ENCODE measurements at regions not wholly inside any gene's neighbourhood (a gene's known extent, or its start where the extent isn't known, plus 50 kb on each side); places are given as distances from the start of the nearest gene placed in this dataset.

DNA sequence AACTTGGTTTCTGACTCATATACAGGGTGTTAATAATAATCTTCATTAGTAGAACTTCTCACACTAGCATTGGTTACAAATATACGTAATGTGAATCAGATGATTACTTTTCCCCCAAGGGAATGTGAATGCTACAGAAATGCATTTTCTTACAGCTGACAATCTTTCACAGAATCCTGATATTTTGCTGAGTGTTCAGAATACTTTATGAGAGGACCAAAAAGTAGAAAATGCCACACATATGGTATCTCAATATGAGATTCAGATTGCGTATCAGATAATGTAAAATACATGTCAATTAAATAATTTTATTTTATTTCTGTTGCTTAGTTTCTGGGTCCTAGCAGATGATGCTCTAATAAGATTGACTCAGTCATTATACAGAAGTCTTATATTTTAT, 979.9 kb upstream of the GBE1 start:
- Mint-ChIP-seq H3K4me1 (ENCODE audit: low read depth in 2 of 2) (no peaks in the 10 kb centered on the region), H3K27ac (no peak overlapping the region), H3K36me3 (ENCODE audit: insufficient read depth) (no peaks in the 10 kb centered on the region), H3K27me3 (no peaks in the 10 kb centered on the region), H3K9me3 (peaks cover 7 to 16% of the 10 kb centered on the region in 2 donors), H3K4me3 (no peak overlapping the region)
- no peak for DNase-seq
- ATAC-seq (replicated peaks) = no peak

DNA sequence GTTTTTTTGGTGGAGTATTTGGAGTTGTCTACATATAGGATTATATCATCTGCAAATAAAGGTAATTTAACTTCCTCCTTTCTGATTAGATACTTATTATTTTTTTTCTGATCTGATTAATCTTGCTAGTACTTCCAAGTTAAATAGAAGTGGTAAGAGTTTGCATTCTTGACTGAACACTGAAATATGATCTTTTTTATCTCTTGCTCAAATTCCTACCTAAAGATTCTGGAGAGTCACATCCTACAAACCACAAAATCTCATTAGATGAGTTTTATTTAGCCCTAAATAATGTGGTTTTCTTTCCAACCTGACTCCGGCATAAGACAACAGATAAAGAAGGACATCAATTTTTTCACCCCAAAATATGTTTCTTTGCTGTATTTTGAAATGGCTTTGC, 977.9 kb upstream of the GBE1 start:
- no peaks in the 10 kb centered on the region for H3K36me3 Mint-ChIP-seq (ENCODE audit: insufficient read depth)
- no peaks in the 10 kb centered on the region for H3K4me1 Mint-ChIP-seq (ENCODE audit: low read depth in 2 of 2)
- H3K9me3 Mint-ChIP-seq = peaks cover 0 to 11% of the 10 kb centered on the region in 2 donors
- H3K27me3 Mint-ChIP-seq = no peaks in the 10 kb centered on the region
- no peak overlapping the region for H3K27ac Mint-ChIP-seq
- ATAC-seq (replicated peaks) (no peak), DNase-seq (no peak)
- H3K4me3 Mint-ChIP-seq = peak overlapping the region in 1 of 2 donors; percentile 11

DNA sequence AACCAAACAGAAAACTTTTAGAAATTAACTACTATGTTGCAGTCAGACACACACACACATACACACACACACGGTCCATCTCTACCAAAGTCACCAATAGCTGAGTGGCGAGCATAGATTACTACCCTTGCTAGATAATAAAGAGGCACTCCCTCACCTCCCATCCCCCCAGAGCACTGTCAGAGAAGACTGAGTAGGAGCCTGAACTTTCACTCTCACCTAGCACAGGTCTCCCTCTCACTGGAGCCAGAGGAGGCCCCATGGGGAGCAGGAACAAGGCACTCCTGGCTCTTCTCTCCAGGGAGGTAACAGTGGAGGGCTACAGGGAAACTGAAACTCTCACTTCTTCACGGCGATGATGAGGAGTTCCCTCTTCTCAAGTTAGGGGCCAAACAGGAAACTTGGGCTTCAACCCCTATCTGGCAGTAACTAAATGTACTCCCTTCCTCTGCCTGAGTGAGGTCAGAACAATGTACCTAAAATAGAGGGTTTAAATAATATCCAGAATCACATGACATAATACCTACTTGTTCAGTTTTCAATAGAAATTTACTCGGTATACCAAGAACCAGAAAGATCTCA, 975.3 kb upstream of the GBE1 start:
- H3K4me3 Mint-ChIP-seq = no peak overlapping the region
- no peak for DNase-seq
- H3K27me3 Mint-ChIP-seq = no peaks in the 10 kb centered on the region
- no peak overlapping the region for H3K27ac Mint-ChIP-seq
- H3K36me3 Mint-ChIP-seq (ENCODE audit: insufficient read depth) = no peaks in the 10 kb centered on the region
- peaks cover 0 to 8% of the 10 kb centered on the region in 2 donors for H3K9me3 Mint-ChIP-seq
- ATAC-seq (replicated peaks) = no peak
- no peaks in the 10 kb centered on the region for H3K4me1 Mint-ChIP-seq (ENCODE audit: low read depth in 2 of 2)

DNA sequence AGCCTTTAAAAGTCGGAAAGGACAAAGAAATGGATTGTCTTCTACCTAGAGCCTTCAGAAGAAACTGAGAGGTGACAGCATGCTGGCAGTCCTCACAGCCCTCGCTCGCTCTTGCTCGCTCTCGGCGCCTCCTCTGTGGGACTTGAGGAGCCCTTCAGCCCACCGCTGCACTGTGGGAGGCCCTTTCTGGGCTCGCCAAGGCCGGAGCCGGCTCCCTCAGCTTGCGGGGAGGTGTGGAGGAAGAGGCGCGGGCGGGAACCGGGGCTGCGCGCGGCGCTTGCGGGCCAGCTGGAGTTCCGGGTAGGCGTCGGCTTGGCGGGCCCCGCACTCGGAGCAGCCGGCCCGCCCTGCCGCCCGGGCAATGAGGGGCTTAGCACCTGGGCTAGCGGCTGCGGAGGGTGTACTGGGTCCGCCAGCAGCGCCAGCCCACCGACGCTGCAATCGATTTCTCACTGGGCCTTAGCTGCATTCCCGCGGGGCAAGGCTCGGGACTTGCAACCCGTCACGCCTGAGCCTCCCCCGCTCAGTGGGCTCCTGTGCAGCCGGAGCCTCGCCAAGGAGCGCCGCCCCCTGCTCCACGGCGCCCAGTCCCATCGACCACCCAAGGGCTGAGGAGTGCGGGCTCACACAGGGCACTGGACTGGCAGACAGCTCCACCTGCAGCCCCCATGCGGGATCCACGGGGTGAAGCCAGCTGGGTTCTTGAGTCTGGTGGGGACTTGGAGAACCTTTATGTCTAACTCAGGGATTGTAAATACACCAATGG, 953.8 kb upstream of the GBE1 start:
- no peaks in the 10 kb centered on the region for H3K27me3 Mint-ChIP-seq
- no peak overlapping the region for H3K4me3 Mint-ChIP-seq
- H3K36me3 Mint-ChIP-seq (ENCODE audit: insufficient read depth) = no peaks in the 10 kb centered on the region
- H3K9me3 Mint-ChIP-seq = peaks cover 13 to 19% of the 10 kb centered on the region in 2 donors
- ATAC-seq (replicated peaks) (no peak), DNase-seq (no peak)
- H3K4me1 Mint-ChIP-seq (ENCODE audit: low read depth in 2 of 2) = no peaks in the 10 kb centered on the region
- H3K27ac Mint-ChIP-seq = no peak overlapping the region

DNA sequence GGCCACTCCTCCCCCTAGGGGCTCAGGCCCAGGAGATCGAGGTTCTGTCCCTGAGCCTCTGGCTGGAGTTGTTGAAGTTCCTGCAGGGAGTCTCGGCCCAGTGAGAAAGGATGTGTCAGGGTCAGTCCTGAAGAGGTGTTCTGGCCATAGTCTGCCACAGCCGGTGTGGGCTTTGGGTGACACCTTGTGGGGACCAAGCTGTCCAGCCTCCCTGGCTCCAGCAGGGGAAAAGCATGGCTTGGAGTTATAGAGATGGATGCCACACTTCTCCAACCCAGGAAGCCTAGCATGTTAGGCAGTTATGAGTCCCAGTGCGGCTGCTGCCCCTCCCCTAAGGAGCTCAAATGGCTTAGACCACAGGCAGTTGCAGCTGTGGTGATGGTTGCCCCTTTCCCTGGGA, 945.6 kb upstream of the GBE1 start:
- Mint-ChIP-seq H3K27me3 (no peaks in the 10 kb centered on the region), H3K27ac (no peak overlapping the region), H3K4me3 (no peak overlapping the region), H3K9me3 (peaks cover 26 to 61% of the 10 kb centered on the region in 2 donors), H3K4me1 (ENCODE audit: low read depth in 2 of 2) (no peaks in the 10 kb centered on the region), H3K36me3 (ENCODE audit: insufficient read depth) (no peaks in the 10 kb centered on the region)
- no peak for DNase-seq
- no peak for ATAC-seq (replicated peaks)

DNA sequence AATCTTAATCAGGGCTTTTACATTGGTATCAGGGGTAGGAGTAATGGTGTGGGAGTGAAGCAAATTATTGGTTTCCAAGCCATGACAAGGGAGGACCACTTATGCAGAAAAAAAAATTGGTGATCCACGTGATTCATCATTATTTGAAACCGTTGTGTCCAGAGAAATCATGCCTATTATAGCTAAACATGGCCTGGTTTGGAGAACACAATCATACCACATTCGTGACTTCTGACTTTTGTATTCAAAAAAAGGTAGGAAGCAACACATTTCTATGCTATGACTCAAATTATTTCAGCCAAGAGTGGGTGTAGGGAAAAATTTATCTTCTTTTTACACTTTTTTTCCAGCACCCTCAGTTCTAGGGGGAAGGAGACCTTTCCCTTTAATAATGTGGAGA, 924.3 kb upstream of the GBE1 start:
- Mint-ChIP-seq H3K4me3 (no peak overlapping the region), H3K27ac (no peak overlapping the region), H3K9me3 (peaks cover 4 to 12% of the 10 kb centered on the region in 2 donors), H3K4me1 (ENCODE audit: low read depth in 2 of 2) (no peaks in the 10 kb centered on the region), H3K36me3 (ENCODE audit: insufficient read depth) (no peaks in the 10 kb centered on the region), H3K27me3 (no peaks in the 10 kb centered on the region)
- ATAC-seq (replicated peaks) = no peak
- DNase-seq = no peak

DNA sequence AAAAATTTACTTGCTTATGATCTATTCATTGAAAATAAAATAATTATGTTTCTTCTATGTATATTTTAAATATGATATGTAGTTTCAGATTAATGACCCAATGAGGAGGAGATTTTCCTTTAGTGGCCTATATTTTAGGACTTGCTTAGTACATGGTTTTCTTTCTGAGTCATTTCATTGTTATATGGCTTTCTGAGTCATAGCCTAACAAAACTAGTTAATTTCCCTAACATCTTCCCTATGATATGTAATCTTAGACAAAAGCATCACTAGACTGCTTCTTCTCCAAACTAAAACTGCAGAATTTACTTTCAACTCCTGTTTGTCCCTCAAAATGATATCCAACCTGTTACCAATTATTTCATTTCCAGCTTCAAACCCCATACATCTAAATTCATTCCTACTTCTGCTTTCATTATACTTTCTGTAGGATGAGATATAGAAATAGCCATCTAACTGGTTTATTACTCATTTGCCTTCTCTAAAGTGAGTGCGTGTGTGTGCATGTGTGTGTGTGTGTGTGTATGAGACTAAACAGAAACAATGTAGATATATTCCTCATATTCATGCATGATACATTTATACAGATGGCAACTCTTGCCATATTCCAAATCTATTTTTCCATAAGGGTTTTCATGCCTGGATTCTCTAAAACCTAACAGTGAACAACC, 915.0 kb upstream of the GBE1 start:
- Mint-ChIP-seq H3K36me3 (ENCODE audit: insufficient read depth) (no peaks in the 10 kb centered on the region), H3K4me3 (no peak overlapping the region), H3K27ac (no peak overlapping the region)

DNA sequence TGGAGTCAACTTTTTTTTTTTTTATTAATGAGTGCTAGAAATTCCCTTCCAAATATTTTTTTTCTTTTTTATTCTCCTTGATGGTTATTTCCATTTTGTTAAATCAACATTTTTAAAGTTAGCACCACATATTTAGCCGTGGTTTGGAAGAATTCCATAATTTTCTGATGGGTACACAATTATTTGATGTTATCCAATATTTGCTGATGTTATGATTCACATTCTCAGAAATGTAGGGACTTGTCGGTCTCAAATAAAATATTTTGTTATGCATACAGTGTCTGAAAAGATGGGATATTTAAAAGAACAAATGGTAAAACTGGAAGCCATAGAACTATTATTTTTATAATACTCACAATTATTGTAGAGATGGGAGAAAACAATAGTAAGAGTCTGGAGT, 911.5 kb upstream of the GBE1 start:
- H3K36me3 Mint-ChIP-seq (ENCODE audit: insufficient read depth) = no peaks in the 10 kb centered on the region
- H3K27me3 Mint-ChIP-seq = no peaks in the 10 kb centered on the region
- H3K4me3 Mint-ChIP-seq = no peak overlapping the region
- no peak for DNase-seq
- H3K27ac Mint-ChIP-seq = no peak overlapping the region
- no peaks in the 10 kb centered on the region for H3K4me1 Mint-ChIP-seq (ENCODE audit: low read depth in 2 of 2)
- H3K9me3 Mint-ChIP-seq = peaks cover 9 to 10% of the 10 kb centered on the region in 2 donors
- ATAC-seq (replicated peaks) = no peak

More for the DNA sequence above, 915.0 kb upstream of the GBE1 start:
- ATAC-seq (replicated peaks) (no peak), DNase-seq (no peak)
- H3K4me1 Mint-ChIP-seq (ENCODE audit: low read depth in 2 of 2) = no peaks in the 10 kb centered on the region
- H3K9me3 Mint-ChIP-seq = peaks cover 6 to 17% of the 10 kb centered on the region in 2 donors
- H3K27me3 Mint-ChIP-seq = no peaks in the 10 kb centered on the region

DNA sequence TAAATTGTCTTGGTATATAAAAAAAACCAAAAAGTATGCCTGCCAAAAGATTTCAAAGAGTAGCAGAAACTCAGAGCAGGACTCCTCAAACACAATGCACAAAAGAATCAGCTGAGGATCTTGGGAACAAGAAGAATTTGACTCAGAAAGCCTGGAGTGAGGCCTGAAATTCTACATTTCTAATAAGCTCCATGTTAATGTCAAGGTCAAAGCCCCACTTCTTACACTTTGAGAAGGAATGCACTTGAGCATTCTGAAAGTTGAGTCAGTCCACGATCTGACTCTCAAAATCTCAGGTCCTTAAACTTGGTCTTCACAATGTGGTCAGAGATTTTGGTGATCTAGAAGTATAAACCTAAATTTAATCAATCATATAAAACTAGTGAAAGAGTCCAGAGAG, 910.0 kb upstream of the GBE1 start:
- ATAC-seq (replicated peaks) = no peak
- Mint-ChIP-seq H3K27me3 (no peaks in the 10 kb centered on the region), H3K36me3 (ENCODE audit: insufficient read depth) (no peaks in the 10 kb centered on the region), H3K4me3 (no peak overlapping the region), H3K27ac (no peak overlapping the region), H3K9me3 (peaks cover 6 to 10% of the 10 kb centered on the region in 2 donors), H3K4me1 (ENCODE audit: low read depth in 2 of 2) (no peaks in the 10 kb centered on the region)
- no peak for DNase-seq

DNA sequence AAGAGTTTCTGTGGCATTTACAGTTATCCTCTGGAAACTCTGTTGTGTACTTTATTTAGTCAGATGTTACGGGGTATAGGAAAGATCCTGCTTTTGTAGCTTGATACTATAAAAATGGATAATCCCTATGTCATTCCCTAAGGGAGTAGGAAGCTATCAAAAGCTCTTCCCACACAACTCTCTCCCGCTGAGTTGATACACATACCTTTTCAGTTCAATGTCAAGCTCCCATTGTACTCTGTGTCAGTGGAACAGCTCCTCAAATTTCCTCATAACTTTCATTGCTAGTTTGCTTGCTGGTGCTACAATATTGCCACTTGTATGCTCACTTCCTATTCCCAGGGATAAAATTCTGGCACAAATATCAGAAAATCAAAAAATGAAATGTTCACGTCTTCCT, 893.3 kb upstream of the GBE1 start:
- peaks cover 12 to 20% of the 10 kb centered on the region in 2 donors for H3K9me3 Mint-ChIP-seq
- no peaks in the 10 kb centered on the region for H3K4me1 Mint-ChIP-seq (ENCODE audit: low read depth in 2 of 2)
- DNase-seq (no peak), ATAC-seq (replicated peaks) (no peak)
- H3K27ac Mint-ChIP-seq = no peak overlapping the region
- no peaks in the 10 kb centered on the region for H3K27me3 Mint-ChIP-seq
- H3K36me3 Mint-ChIP-seq (ENCODE audit: insufficient read depth) = no peaks in the 10 kb centered on the region
- H3K4me3 Mint-ChIP-seq = no peak overlapping the region

DNA sequence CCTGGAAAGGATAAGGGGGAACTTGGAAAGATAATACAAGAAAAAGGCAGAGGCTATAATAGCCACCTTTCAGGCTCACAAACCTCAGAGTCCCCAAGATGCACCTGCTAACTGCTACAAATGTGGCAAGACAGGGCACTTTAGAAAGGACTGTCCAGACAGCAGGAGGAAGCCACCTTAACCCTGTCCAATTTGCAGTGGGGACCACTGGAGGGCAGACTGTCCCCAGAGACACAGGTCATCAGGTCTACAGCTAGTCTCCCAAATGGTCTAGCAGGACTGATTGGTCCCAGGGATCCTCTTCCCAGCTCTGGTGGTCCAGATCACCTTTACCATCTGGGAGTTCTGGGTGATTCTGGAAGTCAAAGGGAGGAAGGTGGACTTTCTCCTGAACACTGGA, 882.5 kb upstream of the GBE1 start:
- Mint-ChIP-seq H3K27ac (no peak overlapping the region), H3K4me1 (ENCODE audit: low read depth in 2 of 2) (no peaks in the 10 kb centered on the region), H3K4me3 (no peak overlapping the region), H3K9me3 (peaks cover 8 to 18% of the 10 kb centered on the region in 2 donors), H3K27me3 (no peaks in the 10 kb centered on the region), H3K36me3 (ENCODE audit: insufficient read depth) (no peaks in the 10 kb centered on the region)
- no peak for ATAC-seq (replicated peaks)
- DNase-seq = no peak

DNA sequence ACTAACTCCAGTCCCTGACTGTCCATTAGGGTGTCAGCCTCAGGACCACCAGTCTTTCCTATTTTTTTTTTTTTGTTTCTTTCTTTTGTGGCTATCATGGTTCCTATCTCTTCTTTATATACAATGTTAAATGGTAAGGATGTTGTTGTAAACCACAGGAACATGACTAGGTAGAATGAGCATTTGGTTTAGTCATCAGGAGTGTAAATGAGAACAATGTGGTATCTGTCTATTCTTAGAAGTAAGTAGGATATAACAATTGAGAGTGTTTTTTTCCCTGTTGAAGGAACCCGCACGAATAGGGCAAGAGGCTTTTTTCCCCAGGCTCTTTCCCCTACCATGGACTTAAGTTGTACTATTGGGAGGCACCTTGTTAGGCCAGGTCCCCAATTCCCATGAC, 880.3 kb upstream of the GBE1 start:
- DNase-seq (no peak), ATAC-seq (replicated peaks) (no peak)
- Mint-ChIP-seq H3K9me3 (peaks cover 6 to 12% of the 10 kb centered on the region in 2 donors), H3K27ac (no peak overlapping the region), H3K27me3 (no peaks in the 10 kb centered on the region), H3K4me1 (ENCODE audit: low read depth in 2 of 2) (no peaks in the 10 kb centered on the region), H3K36me3 (ENCODE audit: insufficient read depth) (no peaks in the 10 kb centered on the region), H3K4me3 (no peak overlapping the region)

DNA sequence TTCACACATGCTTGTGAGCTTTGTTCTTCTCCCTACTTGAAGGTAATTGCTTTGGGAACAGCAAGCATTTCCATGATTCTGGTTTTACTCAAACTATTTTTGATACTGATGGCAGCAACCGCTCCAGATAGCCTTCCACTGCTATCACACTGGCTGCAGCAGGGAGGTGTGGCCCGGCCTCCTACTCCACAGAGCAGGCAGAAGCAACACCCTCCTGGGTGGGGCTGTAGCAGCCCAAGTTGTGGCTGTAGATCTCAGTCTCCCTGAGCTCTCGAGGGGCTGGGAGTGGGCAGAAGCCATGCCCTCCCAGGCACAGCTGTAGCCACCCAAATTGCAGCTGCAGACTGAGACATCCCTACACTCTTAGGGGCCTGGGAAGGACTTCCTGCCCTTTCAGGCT, 878.8 kb upstream of the GBE1 start:
- Mint-ChIP-seq H3K4me3 (no peak overlapping the region), H3K36me3 (ENCODE audit: insufficient read depth) (no peaks in the 10 kb centered on the region), H3K27me3 (no peaks in the 10 kb centered on the region), H3K9me3 (peaks cover 3 to 6% of the 10 kb centered on the region in 2 donors), H3K27ac (no peak overlapping the region), H3K4me1 (ENCODE audit: low read depth in 2 of 2) (no peaks in the 10 kb centered on the region)
- no peak for DNase-seq
- no peak for ATAC-seq (replicated peaks)

DNA sequence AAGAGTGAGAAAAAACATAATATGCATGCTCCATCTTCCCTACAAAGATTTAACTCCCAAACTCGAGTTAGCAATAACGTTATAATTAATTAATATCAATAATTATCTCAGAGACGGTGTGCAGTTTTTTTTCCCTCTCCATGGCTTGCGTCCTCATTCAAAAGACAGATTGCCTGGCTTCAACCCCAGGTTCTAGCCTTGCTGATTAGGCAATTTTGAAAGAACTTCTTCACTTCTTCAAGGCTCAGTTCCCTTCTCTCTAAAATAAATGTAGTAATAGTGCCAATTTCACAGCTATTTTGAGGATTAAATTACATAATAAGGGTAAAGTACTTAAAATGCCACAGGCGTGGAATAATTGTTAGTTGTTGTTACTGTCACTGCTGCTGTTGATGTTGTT, 876.1 kb upstream of the GBE1 start:
- DNase-seq = no peak
- no peak for ATAC-seq (replicated peaks)
- Mint-ChIP-seq H3K27me3 (no peaks in the 10 kb centered on the region), H3K4me3 (no peak overlapping the region), H3K36me3 (ENCODE audit: insufficient read depth) (no peaks in the 10 kb centered on the region), H3K4me1 (ENCODE audit: low read depth in 2 of 2) (no peaks in the 10 kb centered on the region), H3K9me3 (peaks cover 3 to 6% of the 10 kb centered on the region in 2 donors), H3K27ac (no peak overlapping the region)

All from effector memory CD8-positive, alpha-beta T cell (primary cell).